Loucy (cell line): ENCODE measurements at regions not wholly inside any gene's neighbourhood (a gene's known extent, or its start where the extent isn't known, plus 50 kb on each side); places are given as distances from the start of the nearest gene placed in this dataset.

ENCODE experiments used
- H2AFZ ChIP-seq: fragments of 200-600 bp; sonication (generic); 2 replicates; pipeline ENCODE4 v1.6.0; 2016; ENCODE audit warnings: antibody characterized with exemption, mild to moderate bottlenecking, low read length, moderate library complexity
- H3F3A ChIP-seq: fragments of 200-600 bp; 2 replicates; pipeline ENCODE4 v1.6.0; 2016; ENCODE audit warnings: antibody characterized with exemption, low read depth, mild to moderate bottlenecking
- H3K27me3 ChIP-seq: fragments of 200-600 bp; sonication (generic); 2 replicates; pipeline ENCODE4 v1.6.1; 2014; ENCODE audit warnings: low read length, mild to moderate bottlenecking; ENCODE audit not compliant: insufficient read depth, poor library complexity, severe bottlenecking
- H3K36me3 ChIP-seq: fragments of 200-600 bp; sonication (generic); 2 replicates; pipeline ENCODE4 v1.6.1; 2016; ENCODE audit warnings: low read length; ENCODE audit not compliant: insufficient read depth
- H3K4me1 ChIP-seq: fragments of 200-600 bp; sonication (generic); 2 replicates; pipeline ENCODE4 v1.5.1; 2014; ENCODE audit warnings: low read length, mild to moderate bottlenecking; ENCODE audit not compliant: insufficient read depth, poor library complexity, severe bottlenecking
- H3K4me2 ChIP-seq: fragments of 200-600 bp; sonication (generic); 2 replicates; pipeline ENCODE4 v1.6.0; 2014; ENCODE audit warnings: antibody characterized with exemption, low read length, low read depth, mild to moderate bottlenecking; ENCODE audit not compliant: poor library complexity, severe bottlenecking
- H3K4me3 ChIP-seq: fragments of 200-600 bp; sonication (generic); 2 replicates; pipeline ENCODE4 v1.5.1; 2014; ENCODE audit warnings: low read length, mild to moderate bottlenecking, mixed read lengths; ENCODE audit not compliant: poor library complexity, severe bottlenecking
- H3K79me2 ChIP-seq: fragments of 200-600 bp; sonication (generic); 2 replicates; pipeline ENCODE4 v1.6.1; 2014; ENCODE audit warnings: low read length; ENCODE audit not compliant: insufficient read depth
- H3K9ac ChIP-seq: fragments of 200-600 bp; sonication (generic); 2 replicates; pipeline ENCODE4 v1.6.0; 2014; ENCODE audit warnings: mild to moderate bottlenecking, low read depth, low read length, moderate library complexity; ENCODE audit not compliant: poor library complexity, severe bottlenecking
- H3K9me2 ChIP-seq: fragments of 200-600 bp; sonication (generic); replicated peaks from 2 replicates; pipeline ENCODE4 v1.6.1; 2016; ENCODE audit warnings: low read depth, low read length, mixed read lengths
- H3K9me3 ChIP-seq: fragments of 200-600 bp; sonication (generic); 2 replicates; pipeline ENCODE4 v1.6.1; 2014; ENCODE audit warnings: mild to moderate bottlenecking, antibody characterized with exemption, low read length, low read depth; ENCODE audit not compliant: insufficient read depth
- H4K20me1 ChIP-seq: fragments of 200-600 bp; sonication (generic); 2 replicates; pipeline ENCODE4 v1.6.0; 2014; ENCODE audit warnings: antibody characterized with exemption, low read length, mild to moderate bottlenecking; ENCODE audit not compliant: insufficient read depth, poor library complexity, severe bottlenecking
- EZH2phosphoT487 ChIP-seq: fragments of 200-600 bp; IDR thresholded peaks from 2 replicates; pipeline ENCODE4 v1.6.1; 2018; ENCODE audit warnings: antibody characterized with exemption, mild to moderate bottlenecking, moderate library complexity, borderline replicate concordance
- TF ChIP-seq, protein P1 (sequence below): fragments of 200-600 bp; sonication (generic); conservative IDR thresholded peaks from 2 replicates; pipeline ENCODE4 v1.5.1; 2014; ENCODE audit warnings: mild to moderate bottlenecking, antibody characterized with exemption, low read length

DNA sequence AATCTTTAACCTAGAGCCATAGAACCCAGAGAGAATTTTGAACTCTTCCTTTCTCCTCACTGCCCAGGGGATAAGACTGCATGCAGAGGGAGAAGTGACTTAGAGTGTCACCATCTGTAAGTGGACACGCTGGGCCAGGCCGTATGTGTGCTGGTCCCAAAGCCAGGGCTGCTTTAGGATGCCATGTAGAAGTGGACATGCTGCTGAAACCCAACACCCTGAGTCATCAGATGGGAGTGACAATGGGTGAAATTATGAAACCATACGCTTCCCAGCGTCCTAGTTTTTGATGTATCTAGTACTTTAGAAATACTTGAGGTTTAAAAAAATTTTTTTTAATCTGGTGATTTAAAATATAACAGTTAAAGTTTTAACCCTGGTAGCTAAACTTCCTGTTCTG lies 191.1 kb downstream of the FNDC1 start:
- no peaks in the 10 kb centered on the region for H3K9me2 ChIP-seq
- no peaks in the 10 kb centered on the region for H3K27me3 ChIP-seq
- no peak overlapping the region for H2AFZ ChIP-seq
- no peaks in the 10 kb centered on the region for H4K20me1 ChIP-seq
- H3K4me3 ChIP-seq, result no peak overlapping the region
- no peak overlapping the region for H3K4me2 ChIP-seq
- TF ChIP-seq EZH2phosphoT487, result no peak
- TF ChIP-seq, protein P1, sequence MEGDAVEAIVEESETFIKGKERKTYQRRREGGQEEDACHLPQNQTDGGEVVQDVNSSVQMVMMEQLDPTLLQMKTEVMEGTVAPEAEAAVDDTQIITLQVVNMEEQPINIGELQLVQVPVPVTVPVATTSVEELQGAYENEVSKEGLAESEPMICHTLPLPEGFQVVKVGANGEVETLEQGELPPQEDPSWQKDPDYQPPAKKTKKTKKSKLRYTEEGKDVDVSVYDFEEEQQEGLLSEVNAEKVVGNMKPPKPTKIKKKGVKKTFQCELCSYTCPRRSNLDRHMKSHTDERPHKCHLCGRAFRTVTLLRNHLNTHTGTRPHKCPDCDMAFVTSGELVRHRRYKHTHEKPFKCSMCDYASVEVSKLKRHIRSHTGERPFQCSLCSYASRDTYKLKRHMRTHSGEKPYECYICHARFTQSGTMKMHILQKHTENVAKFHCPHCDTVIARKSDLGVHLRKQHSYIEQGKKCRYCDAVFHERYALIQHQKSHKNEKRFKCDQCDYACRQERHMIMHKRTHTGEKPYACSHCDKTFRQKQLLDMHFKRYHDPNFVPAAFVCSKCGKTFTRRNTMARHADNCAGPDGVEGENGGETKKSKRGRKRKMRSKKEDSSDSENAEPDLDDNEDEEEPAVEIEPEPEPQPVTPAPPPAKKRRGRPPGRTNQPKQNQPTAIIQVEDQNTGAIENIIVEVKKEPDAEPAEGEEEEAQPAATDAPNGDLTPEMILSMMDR, result no peak
- no peaks in the 10 kb centered on the region for H3K36me3 ChIP-seq
- H3K79me2 ChIP-seq, result no peaks in the 10 kb centered on the region
- H3K4me1 ChIP-seq, result no peaks in the 10 kb centered on the region
- H3K9me3 ChIP-seq, result no peaks in the 10 kb centered on the region
- H3K9ac ChIP-seq, result no peak overlapping the region
- H3F3A ChIP-seq, result no peaks in the 10 kb centered on the region

- no peaks in the 10 kb centered on the region for H3K9me2 ChIP-seq
- H3K4me3 ChIP-seq, result no peak overlapping the region
- TF ChIP-seq EZH2phosphoT487, result no peak
- TF ChIP-seq, protein P1, result no peak
- no peak overlapping the region for H2AFZ ChIP-seq
- no peak overlapping the region for H3K4me2 ChIP-seq
- H3K9ac ChIP-seq, result no peak overlapping the region
- no peaks in the 10 kb centered on the region for H3K9me3 ChIP-seq
- H3K36me3 ChIP-seq, result no peaks in the 10 kb centered on the region
- no peaks in the 10 kb centered on the region for H4K20me1 ChIP-seq
- H3K79me2 ChIP-seq, result no peaks in the 10 kb centered on the region
- H3K4me1 ChIP-seq, result no peaks in the 10 kb centered on the region
- no peaks in the 10 kb centered on the region for H3K27me3 ChIP-seq
- no peaks in the 10 kb centered on the region for H3F3A ChIP-seq
Observed at GRCh38 chr6:159359581-159360297, 190.5 kb downstream of the FNDC1 start.

DNA sequence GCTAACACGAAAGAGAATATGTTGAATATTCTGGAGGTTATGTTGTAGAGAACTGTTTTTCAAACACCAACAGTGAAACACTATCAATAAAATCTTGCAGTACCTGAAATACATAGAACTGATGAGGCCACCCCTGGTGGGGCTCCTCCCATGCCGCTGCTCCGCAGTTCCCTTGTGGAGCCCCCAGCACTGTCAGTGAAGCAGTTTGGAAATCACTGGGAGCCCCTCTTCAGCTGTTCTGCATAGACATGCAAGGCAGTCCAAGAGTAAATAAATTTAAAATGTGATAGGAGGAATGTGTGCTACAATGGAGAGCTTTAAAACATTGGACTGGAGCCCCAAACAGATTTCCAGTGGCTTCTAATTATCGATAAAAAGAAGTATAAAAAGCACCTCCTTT lies 189.4 kb downstream of the FNDC1 start:
- no peaks in the 10 kb centered on the region for H3F3A ChIP-seq
- H3K4me3 ChIP-seq, result no peak overlapping the region
- H3K9me2 ChIP-seq, result no peaks in the 10 kb centered on the region
- no peaks in the 10 kb centered on the region for H3K79me2 ChIP-seq
- H3K9ac ChIP-seq, result no peak overlapping the region
- H3K9me3 ChIP-seq, result no peaks in the 10 kb centered on the region
- no peak overlapping the region for H2AFZ ChIP-seq
- TF ChIP-seq EZH2phosphoT487, result no peak
- TF ChIP-seq, protein P1, result no peak
- H3K36me3 ChIP-seq, result no peaks in the 10 kb centered on the region
- H3K27me3 ChIP-seq, result no peaks in the 10 kb centered on the region
- H3K4me2 ChIP-seq, result no peak overlapping the region
- H4K20me1 ChIP-seq, result no peaks in the 10 kb centered on the region
- H3K4me1 ChIP-seq, result no peaks in the 10 kb centered on the region
